Nephron (organoid): ENCODE measurements at regions not wholly inside any gene's neighbourhood (a gene's known extent, or its start where the extent isn't known, plus 50 kb on each side); places are given as distances from the start of the nearest gene placed in this dataset.
A peak's percentile ranks its signal among the peaks of the same experiment; 100 is the strongest.

ENCODE experiments used
- H3K27ac Mint-ChIP-seq, 3 experiments: 2 replicates each; pipeline ENCODE4 v1.8.0; 2020; ENCODE audit warnings: mixed read lengths in 3 of 3, mild to moderate bottlenecking in 2 of 3, moderate library complexity in 1 of 3
- H3K27me3 Mint-ChIP-seq: 2 replicates; pipeline ENCODE4 v1.8.0; 2021; ENCODE audit warnings: low read depth, mild to moderate bottlenecking, moderate library complexity, mixed read lengths
- H3K36me3 Mint-ChIP-seq: 2 replicates; pipeline ENCODE4 v1.8.0; 2020; ENCODE audit warnings: low read depth, mixed read lengths
- H3K4me1 Mint-ChIP-seq: 2 replicates; pipeline ENCODE4 v1.8.0; 2020; ENCODE audit warnings: mixed read lengths
- H3K4me3 Mint-ChIP-seq, 3 experiments: 2 replicates each; pipeline ENCODE4 v1.8.0; 2020; ENCODE audit warnings: mild to moderate bottlenecking in 3 of 3, mixed read lengths in 3 of 3, moderate library complexity in 2 of 3
- H3K9me3 Mint-ChIP-seq: 2 replicates; pipeline ENCODE4 v1.8.0; 2020; ENCODE audit warnings: mixed read lengths
- TF ChIP-seq, protein P1 (sequence below), 3 experiments: fragments of 200-600 bp; sonication (generic); IDR thresholded peaks; one replicate each; pipeline ENCODE4 v1.5.0; 2021; ENCODE audit warnings: antibody characterized with exemption in 3 of 3; ENCODE audit not compliant: unreplicated experiment in 3 of 3

DNA sequence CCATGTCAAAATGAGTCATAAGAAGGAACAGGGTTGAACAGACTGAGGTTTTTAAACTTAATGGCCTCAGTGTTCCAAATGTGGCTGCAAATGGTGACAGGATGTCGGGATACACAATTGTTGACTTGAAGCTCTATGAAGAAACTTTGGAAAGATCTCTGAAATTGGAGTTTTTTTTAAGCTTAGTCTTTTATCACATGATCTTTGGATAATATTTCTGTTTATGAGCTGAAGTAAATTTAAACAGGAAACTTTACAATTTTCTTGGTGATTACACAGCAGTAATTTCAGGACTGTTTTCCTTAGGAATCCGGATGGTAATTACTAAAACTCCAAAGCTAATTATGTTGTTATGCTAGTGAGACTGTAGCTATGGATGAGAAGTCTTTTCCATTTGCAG lies 199.1 kb upstream of the NRXN1 start:
- Mint-ChIP-seq H3K4me1 (peaks cover 18% of the 10 kb centered on the region), H3K9me3 (peaks cover 15% of the 10 kb centered on the region), H3K27me3 (no peaks in the 10 kb centered on the region), H3K36me3 (no peaks in the 10 kb centered on the region), H3K4me3 (no peak overlapping the region), H3K27ac (peak overlapping the region; percentile 22 to 84 (median 81))
- TF ChIP-seq, protein P1, sequence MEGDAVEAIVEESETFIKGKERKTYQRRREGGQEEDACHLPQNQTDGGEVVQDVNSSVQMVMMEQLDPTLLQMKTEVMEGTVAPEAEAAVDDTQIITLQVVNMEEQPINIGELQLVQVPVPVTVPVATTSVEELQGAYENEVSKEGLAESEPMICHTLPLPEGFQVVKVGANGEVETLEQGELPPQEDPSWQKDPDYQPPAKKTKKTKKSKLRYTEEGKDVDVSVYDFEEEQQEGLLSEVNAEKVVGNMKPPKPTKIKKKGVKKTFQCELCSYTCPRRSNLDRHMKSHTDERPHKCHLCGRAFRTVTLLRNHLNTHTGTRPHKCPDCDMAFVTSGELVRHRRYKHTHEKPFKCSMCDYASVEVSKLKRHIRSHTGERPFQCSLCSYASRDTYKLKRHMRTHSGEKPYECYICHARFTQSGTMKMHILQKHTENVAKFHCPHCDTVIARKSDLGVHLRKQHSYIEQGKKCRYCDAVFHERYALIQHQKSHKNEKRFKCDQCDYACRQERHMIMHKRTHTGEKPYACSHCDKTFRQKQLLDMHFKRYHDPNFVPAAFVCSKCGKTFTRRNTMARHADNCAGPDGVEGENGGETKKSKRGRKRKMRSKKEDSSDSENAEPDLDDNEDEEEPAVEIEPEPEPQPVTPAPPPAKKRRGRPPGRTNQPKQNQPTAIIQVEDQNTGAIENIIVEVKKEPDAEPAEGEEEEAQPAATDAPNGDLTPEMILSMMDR (IDR thresholded peaks at IDR 0.05; ENCODE audit: unreplicated experiment in 3 of 3) = no peak

DNA sequence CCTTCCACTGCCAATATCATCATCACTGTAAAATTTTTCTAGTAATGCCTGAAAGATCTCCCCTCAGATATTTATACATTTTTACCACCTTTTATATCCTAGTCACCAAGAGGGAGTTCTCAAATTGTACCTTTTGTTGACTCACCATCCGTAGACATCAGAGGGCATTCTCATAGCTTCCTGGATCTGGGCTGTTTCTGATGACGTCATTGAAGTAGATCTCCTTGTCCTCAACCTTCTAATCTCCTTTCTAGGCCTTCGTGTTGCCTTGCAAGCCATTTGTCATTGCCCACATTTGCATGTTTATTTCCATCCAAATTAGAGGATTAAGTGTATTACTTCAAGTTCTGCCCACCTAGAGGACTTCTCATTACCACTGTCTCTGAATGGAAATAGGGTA lies 193.4 kb upstream of the NRXN1 start:
- H3K9me3 Mint-ChIP-seq = no peaks in the 10 kb centered on the region

DNA sequence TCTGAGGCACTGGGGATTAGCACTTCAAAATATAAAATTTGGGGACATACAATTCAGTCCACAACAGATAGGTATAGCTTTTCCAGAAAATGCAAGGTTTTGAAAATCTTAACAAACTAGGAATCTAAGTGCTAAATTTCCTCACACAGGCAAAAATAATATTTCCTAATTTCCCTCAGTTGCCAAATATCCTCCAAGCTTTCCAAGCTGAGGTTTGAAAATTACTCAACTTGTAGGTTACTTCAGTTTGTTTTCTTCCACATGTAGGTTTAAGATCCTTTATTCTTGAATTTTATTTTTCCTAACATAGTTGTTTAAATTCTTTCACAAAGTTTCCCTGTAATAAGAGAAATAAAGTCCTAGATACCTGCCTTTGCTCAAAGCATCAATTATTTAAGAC lies 192.9 kb upstream of the NRXN1 start:
- H3K4me1 Mint-ChIP-seq = no peaks in the 10 kb centered on the region
- H3K4me3 Mint-ChIP-seq = no peak overlapping the region
- no peaks in the 10 kb centered on the region for H3K9me3 Mint-ChIP-seq
- H3K36me3 Mint-ChIP-seq = no peaks in the 10 kb centered on the region
- TF ChIP-seq, protein P1 (IDR thresholded peaks at IDR 0.05; ENCODE audit: unreplicated experiment in 3 of 3) = no peak
- H3K27me3 Mint-ChIP-seq = no peaks in the 10 kb centered on the region
- no peak overlapping the region for H3K27ac Mint-ChIP-seq

More for the DNA sequence above, 193.4 kb upstream of the NRXN1 start:
- TF ChIP-seq, protein P1 (IDR thresholded peaks at IDR 0.05; ENCODE audit: unreplicated experiment in 3 of 3) = no peak
- H3K27ac Mint-ChIP-seq = no peak overlapping the region
- H3K4me1 Mint-ChIP-seq = no peaks in the 10 kb centered on the region
- no peaks in the 10 kb centered on the region for H3K27me3 Mint-ChIP-seq
- H3K36me3 Mint-ChIP-seq = no peaks in the 10 kb centered on the region
- no peak overlapping the region for H3K4me3 Mint-ChIP-seq

DNA sequence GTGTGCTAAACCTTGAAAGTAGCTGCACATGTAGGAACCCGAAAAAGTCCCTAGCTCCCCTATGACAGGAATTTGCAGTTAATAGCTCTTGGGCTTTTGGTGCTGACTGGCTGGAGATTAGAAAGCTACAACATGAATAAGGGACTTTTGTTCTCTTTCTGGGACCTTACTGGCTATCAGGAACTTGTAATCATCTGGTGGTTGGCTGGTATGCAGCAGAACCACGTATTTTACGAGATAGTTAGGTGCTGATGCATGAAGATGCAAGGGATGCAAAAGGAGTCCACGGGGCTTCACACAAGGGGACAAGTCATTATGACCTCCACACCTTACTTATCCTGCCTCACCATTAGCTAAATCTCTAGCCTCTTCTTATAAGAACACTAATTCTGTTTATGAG lies 190.2 kb upstream of the NRXN1 start:
- H3K36me3 Mint-ChIP-seq = no peaks in the 10 kb centered on the region
- peaks cover 5% of the 10 kb centered on the region for H3K4me1 Mint-ChIP-seq
- no peaks in the 10 kb centered on the region for H3K27me3 Mint-ChIP-seq
- TF ChIP-seq, protein P1 (IDR thresholded peaks at IDR 0.05; ENCODE audit: unreplicated experiment in 3 of 3) = no peak
- peaks cover 3% of the 10 kb centered on the region for H3K9me3 Mint-ChIP-seq
- no peak overlapping the region for H3K4me3 Mint-ChIP-seq
- no peak overlapping the region for H3K27ac Mint-ChIP-seq

DNA sequence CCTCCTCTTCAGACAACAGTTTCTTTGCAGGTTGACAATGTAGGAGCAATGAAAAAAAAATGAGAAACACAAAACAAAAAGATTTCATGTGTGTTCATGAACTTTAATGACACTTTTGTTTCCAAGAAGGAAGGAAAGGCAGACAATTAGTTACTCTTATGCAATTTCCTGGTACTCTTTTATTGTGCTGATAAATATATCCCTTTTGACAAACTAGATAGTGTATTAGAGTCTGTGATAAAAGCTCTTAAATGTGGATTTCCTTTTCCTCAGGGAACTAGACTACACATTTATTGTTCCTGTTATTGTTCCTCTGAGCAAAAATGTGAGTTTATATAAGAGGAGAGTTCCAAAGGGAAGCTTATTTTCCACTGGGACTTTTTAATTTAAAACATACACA lies 188.7 kb upstream of the NRXN1 start:
- Mint-ChIP-seq H3K4me1 (peaks cover 5% of the 10 kb centered on the region), H3K27me3 (no peaks in the 10 kb centered on the region), H3K4me3 (no peak overlapping the region), H3K9me3 (peaks cover 3% of the 10 kb centered on the region), H3K36me3 (no peaks in the 10 kb centered on the region), H3K27ac (peak overlapping the region in 2 of 3 experiments; percentile 61 to 89)
- TF ChIP-seq, protein P1 (IDR thresholded peaks at IDR 0.05; ENCODE audit: unreplicated experiment in 3 of 3) = no peak

DNA sequence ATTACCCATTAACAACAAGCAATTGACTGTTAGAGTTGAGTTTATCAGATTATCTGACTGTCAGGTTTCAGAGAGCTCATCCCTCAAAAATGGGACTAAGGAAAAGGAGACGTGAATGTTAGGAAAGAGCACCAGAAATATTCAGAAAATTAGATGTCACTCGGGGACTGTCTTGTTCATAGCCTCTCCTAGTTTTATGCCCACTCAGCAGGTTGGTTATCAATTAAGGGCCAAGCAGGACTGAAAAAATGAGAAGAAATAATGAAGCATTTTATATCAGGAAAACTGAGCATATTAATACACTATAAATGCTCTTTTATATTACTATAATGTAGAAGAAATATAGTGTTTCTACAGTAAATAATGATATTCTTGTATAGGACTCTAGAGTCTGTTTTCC lies 188.1 kb upstream of the NRXN1 start:
- no peak overlapping the region for H3K4me3 Mint-ChIP-seq
- no peaks in the 10 kb centered on the region for H3K36me3 Mint-ChIP-seq
- H3K27ac Mint-ChIP-seq = peak overlapping the region in 1 of 3 experiments; percentile 89
- H3K9me3 Mint-ChIP-seq = peaks cover 3% of the 10 kb centered on the region
- TF ChIP-seq, protein P1 (IDR thresholded peaks at IDR 0.05; ENCODE audit: unreplicated experiment in 3 of 3) = no peak
- no peaks in the 10 kb centered on the region for H3K27me3 Mint-ChIP-seq
- peaks cover 5% of the 10 kb centered on the region for H3K4me1 Mint-ChIP-seq
